HT-29 (cell line): ENCODE measurements at regions not wholly inside any gene's neighbourhood (a gene's known extent, or its start where the extent isn't known, plus 50 kb on each side); places are given as distances from the start of the nearest gene placed in this dataset.

ENCODE experiments used
- DNase-seq: peaks from one replicate; pipeline ENCODE4 v3.0.0-alpha.2; 2015; ENCODE audit warnings: low spot score

- no peak for DNase-seq
Measured at GRCh38 chr4:15270201-15270600, 157.6 kb upstream of the C1QTNF7 start.

GRCh38 chr4:15286041-15286440, 141.8 kb upstream of the C1QTNF7 start:
- DNase-seq = no peak

GRCh38 chr4:15291122-15291521, 136.7 kb upstream of the C1QTNF7 start:
- DNase-seq = no peak

GRCh38 chr4:15293711-15294110, 134.1 kb upstream of the C1QTNF7 start:
- DNase-seq = no peak

- no peak for DNase-seq
Measured at GRCh38 chr4:15294202-15294601, 133.6 kb upstream of the C1QTNF7 start.

GRCh38 chr4:15294832-15295231, 133.0 kb upstream of the C1QTNF7 start:
- no peak for DNase-seq

- DNase-seq = no peak
Measured at GRCh38 chr4:15295421-15296162, 132.2 kb upstream of the C1QTNF7 start.

GRCh38 chr4:15297344-15297743, 130.5 kb upstream of the C1QTNF7 start:
- no peak for DNase-seq

GRCh38 chr4:15299627-15300026, 128.2 kb upstream of the C1QTNF7 start:
- no peak for DNase-seq

GRCh38 chr4:15303052-15303641, 124.7 kb upstream of the C1QTNF7 start:
- no peak for DNase-seq

- DNase-seq = no peak
Measured at GRCh38 chr4:15314974-15315373, 112.9 kb upstream of the C1QTNF7 start.

GRCh38 chr4:15317246-15317645, 110.6 kb upstream of the C1QTNF7 start:
- no peak for DNase-seq

GRCh38 chr4:15318621-15319348, 109.0 kb upstream of the C1QTNF7 start:
- DNase-seq = no peak

- DNase-seq = no peak
Measured at GRCh38 chr4:15320121-15320678, 107.6 kb upstream of the C1QTNF7 start.

GRCh38 chr4:15322006-15322405, 105.8 kb upstream of the C1QTNF7 start:
- DNase-seq = no peak

GRCh38 chr4:15325987-15326386, 101.8 kb upstream of the C1QTNF7 start:
- no peak for DNase-seq

- DNase-seq = no peak
Measured at GRCh38 chr4:15327311-15328298, 100.2 kb upstream of the C1QTNF7 start.

GRCh38 chr4:15331930-15332329, 95.9 kb upstream of the C1QTNF7 start:
- DNase-seq = no peak

- DNase-seq = no peak
Measured at GRCh38 chr4:15332377-15332776, 95.5 kb upstream of the C1QTNF7 start.

- DNase-seq = no peak
Measured at GRCh38 chr4:15333692-15334633, 93.9 kb upstream of the C1QTNF7 start.
